ENCODE measurements at regions not wholly inside any gene's neighbourhood (a gene's known extent, or its start where the extent isn't known, plus 50 kb on each side); places are given as distances from the start of the nearest gene placed in this dataset.

DNA sequence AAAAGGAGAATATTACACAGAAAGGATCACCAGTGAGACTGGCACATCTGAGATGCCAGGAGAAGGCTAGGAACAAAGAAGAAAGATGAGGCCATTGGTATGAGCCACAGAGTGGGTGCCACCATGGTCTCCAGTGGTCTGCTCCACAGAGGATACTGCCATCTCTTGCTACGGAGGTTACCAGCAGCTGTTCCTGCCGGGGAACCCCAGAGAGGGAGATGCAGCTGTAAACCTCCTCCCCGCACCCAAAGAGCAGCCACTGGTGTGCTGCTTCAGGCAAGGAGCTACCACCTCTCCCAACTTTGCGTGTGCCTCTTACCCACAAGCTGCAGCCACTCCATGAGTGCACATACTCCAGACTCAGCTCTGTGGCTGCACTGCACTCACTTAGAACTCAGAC is 201.5 kb upstream of the RTL1 start:
- TF ChIP-seq, protein P1, sequence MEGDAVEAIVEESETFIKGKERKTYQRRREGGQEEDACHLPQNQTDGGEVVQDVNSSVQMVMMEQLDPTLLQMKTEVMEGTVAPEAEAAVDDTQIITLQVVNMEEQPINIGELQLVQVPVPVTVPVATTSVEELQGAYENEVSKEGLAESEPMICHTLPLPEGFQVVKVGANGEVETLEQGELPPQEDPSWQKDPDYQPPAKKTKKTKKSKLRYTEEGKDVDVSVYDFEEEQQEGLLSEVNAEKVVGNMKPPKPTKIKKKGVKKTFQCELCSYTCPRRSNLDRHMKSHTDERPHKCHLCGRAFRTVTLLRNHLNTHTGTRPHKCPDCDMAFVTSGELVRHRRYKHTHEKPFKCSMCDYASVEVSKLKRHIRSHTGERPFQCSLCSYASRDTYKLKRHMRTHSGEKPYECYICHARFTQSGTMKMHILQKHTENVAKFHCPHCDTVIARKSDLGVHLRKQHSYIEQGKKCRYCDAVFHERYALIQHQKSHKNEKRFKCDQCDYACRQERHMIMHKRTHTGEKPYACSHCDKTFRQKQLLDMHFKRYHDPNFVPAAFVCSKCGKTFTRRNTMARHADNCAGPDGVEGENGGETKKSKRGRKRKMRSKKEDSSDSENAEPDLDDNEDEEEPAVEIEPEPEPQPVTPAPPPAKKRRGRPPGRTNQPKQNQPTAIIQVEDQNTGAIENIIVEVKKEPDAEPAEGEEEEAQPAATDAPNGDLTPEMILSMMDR (conservative IDR thresholded peaks at IDR 0.05; ENCODE audit: low read length): no peak
- TF ChIP-seq EZH2phosphoT487 (IDR thresholded peaks at IDR 0.05; ENCODE audit: borderline replicate concordance, low read depth, low read length): no peak

All from OCI-LY7 (cell line).